ENCODE measurements at regions not wholly inside any gene's neighbourhood (a gene's known extent, or its start where the extent isn't known, plus 50 kb on each side); places are given as distances from the start of the nearest gene placed in this dataset.

GRCh38 chr2:10183146-10183675, 60.7 kb downstream of the RRM2 start:
- DNase-seq (ENCODE audit: low read depth, low spot score): no peak

- no peak for DNase-seq (ENCODE audit: low read depth, low spot score)
Measured at GRCh38 chr2:10184421-10184820, 61.9 kb downstream of the RRM2 start.

GRCh38 chr2:10185046-10185445, 62.5 kb downstream of the RRM2 start:
- no peak for DNase-seq (ENCODE audit: low read depth, low spot score)

- DNase-seq (ENCODE audit: low read depth, low spot score): no peak
Measured at GRCh38 chr2:10185755-10186154, 63.2 kb downstream of the RRM2 start.

GRCh38 chr2:10186868-10187535, 64.5 kb downstream of the RRM2 start:
- no peak for DNase-seq (ENCODE audit: low read depth, low spot score)

GRCh38 chr2:10187661-10188060, 65.1 kb downstream of the RRM2 start:
- DNase-seq (ENCODE audit: low read depth, low spot score): no peak

GRCh38 chr2:10188211-10188610, 65.7 kb downstream of the RRM2 start:
- no peak for DNase-seq (ENCODE audit: low read depth, low spot score)

GRCh38 chr2:10188729-10189305, 66.3 kb downstream of the RRM2 start:
- no peak for DNase-seq (ENCODE audit: low read depth, low spot score)

- DNase-seq (ENCODE audit: low read depth, low spot score): no peak
Measured at GRCh38 chr2:10190255-10190654, 67.7 kb downstream of the RRM2 start.

GRCh38 chr2:10190737-10191532, 68.4 kb downstream of the RRM2 start:
- no peak for DNase-seq (ENCODE audit: low read depth, low spot score)

- no peak for DNase-seq (ENCODE audit: low read depth, low spot score)
Measured at GRCh38 chr2:10191554-10191953, 69.0 kb downstream of the RRM2 start.

GRCh38 chr2:10192392-10193015, 70.0 kb downstream of the RRM2 start:
- DNase-seq (ENCODE audit: low read depth, low spot score): no peak

- no peak for DNase-seq (ENCODE audit: low read depth, low spot score)
Measured at GRCh38 chr2:10193276-10193795, 70.8 kb downstream of the RRM2 start.

- peak; percentile 41 for DNase-seq (ENCODE audit: low read depth, low spot score)
Measured at GRCh38 chr2:10193851-10194820, 71.6 kb downstream of the RRM2 start.

- DNase-seq (ENCODE audit: low read depth, low spot score): no peak
Measured at GRCh38 chr2:10195278-10196109, 73.0 kb downstream of the RRM2 start.

GRCh38 chr2:10196110-10196892, 73.8 kb downstream of the RRM2 start:
- peak; percentile 70 for DNase-seq (ENCODE audit: low read depth, low spot score)

GRCh38 chr2:10196948-10197696, 74.6 kb downstream of the RRM2 start:
- no peak for DNase-seq (ENCODE audit: low read depth, low spot score)

GRCh38 chr2:10197697-10198076, 75.1 kb downstream of the RRM2 start:
- DNase-seq (ENCODE audit: low read depth, low spot score): no peak
